ENCODE measurements at regions not wholly inside any gene's neighbourhood (a gene's known extent, or its start where the extent isn't known, plus 50 kb on each side); places are given as distances from the start of the nearest gene placed in this dataset.

DNA sequence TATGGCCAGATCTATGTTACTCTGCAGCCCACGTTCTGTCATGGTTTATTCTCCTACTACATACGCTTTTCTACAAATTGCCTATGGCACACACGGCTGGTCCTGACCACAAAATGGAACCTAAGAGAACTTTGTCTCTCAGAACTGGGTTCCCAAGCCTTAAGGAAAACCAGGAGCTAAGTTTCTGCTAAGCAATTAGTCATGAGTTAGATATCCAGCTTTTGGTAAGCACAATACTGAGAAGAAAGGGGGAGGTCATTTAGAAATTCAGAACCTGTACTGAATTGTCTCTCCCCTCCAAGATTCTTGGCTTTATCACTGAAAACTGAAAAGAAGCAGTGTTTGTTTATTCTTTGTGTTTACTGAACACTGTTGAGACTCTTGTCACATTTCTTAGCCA is 283.5 kb upstream of the TANK start:
- DNase-seq = no peak
- no peaks in the 10 kb centered on the region for H3K9me3 ChIP-seq (replicated peaks in 1 of 3)
- H3K4me3 ChIP-seq = no peak overlapping the region
- intact Hi-C loops (cut with DNase I) = no loop called here
- H3K4me1 ChIP-seq (replicated peaks in 1 of 2) = no peaks in the 10 kb centered on the region
- H3K36me3 ChIP-seq (replicated peaks in 1 of 2) = no peaks in the 10 kb centered on the region
- TF ChIP-seq CTCF (IDR thresholded peaks at IDR 0.05) (no peak), POLR2A (IDR thresholded peaks at IDR 0.05) (no peak)
- 81 to 86% (median 83%) methylated on average over 3 of the region's 3 CpGs for WGBS, 4 donors
- H3K27me3 ChIP-seq = no peaks in the 10 kb centered on the region
- no peak overlapping the region for H3K27ac ChIP-seq

- no peak for DNase-seq
- Histone ChIP-seq H3K9me3 (replicated peaks in 1 of 3) (no peaks in the 10 kb centered on the region), H3K27ac (no peak overlapping the region), H3K36me3 (replicated peaks in 1 of 2) (no peaks in the 10 kb centered on the region), H3K27me3 (no peaks in the 10 kb centered on the region), H3K4me1 (replicated peaks in 1 of 2) (no peaks in the 10 kb centered on the region), H3K4me3 (no peak overlapping the region)
- intact Hi-C loops (cut with DNase I) = no loop called here
- TF ChIP-seq POLR2A (IDR thresholded peaks at IDR 0.05) (no peak), CTCF (IDR thresholded peaks at IDR 0.05) (no peak)
These were observed 281.6 kb upstream of the TANK start for GRCh38 chr2:160878618-160879017.

- WGBS, 4 donors = 76 to 87% (median 84%) methylated on average over 3 of the region's 3 CpGs
- Histone ChIP-seq H3K27me3 (no peaks in the 10 kb centered on the region), H3K9me3 (replicated peaks in 1 of 3) (no peaks in the 10 kb centered on the region), H3K4me1 (replicated peaks in 1 of 2) (no peaks in the 10 kb centered on the region), H3K36me3 (replicated peaks in 1 of 2) (no peaks in the 10 kb centered on the region), H3K27ac (no peak overlapping the region), H3K4me3 (no peak overlapping the region)
- intact Hi-C loops (cut with DNase I) = no loop called here
- DNase-seq = no peak
- TF ChIP-seq POLR2A (IDR thresholded peaks at IDR 0.05) = no peak
- no peak for TF ChIP-seq CTCF (IDR thresholded peaks at IDR 0.05)
These were observed 277.3 kb upstream of the TANK start for GRCh38 chr2:160882906-160883305.

GRCh38 chr2:160884056-160884455 is 276.2 kb upstream of the TANK start:
- intact Hi-C loops (cut with DNase I) = no loop called here
- no peak for DNase-seq
- H3K27ac ChIP-seq = no peak overlapping the region
- no peaks in the 10 kb centered on the region for H3K4me1 ChIP-seq (replicated peaks in 1 of 2)
- no peaks in the 10 kb centered on the region for H3K27me3 ChIP-seq
- H3K36me3 ChIP-seq (replicated peaks in 1 of 2) = no peaks in the 10 kb centered on the region
- no peak overlapping the region for H3K4me3 ChIP-seq
- 66 to 75% (median 73%) methylated on average over 6 of the region's 6 CpGs for WGBS, 4 donors
- TF ChIP-seq POLR2A (IDR thresholded peaks at IDR 0.05) = no peak
- TF ChIP-seq CTCF (IDR thresholded peaks at IDR 0.05) = no peak
- H3K9me3 ChIP-seq (replicated peaks in 1 of 3) = no peaks in the 10 kb centered on the region
